Caco-2 (cell line): ENCODE measurements at regions not wholly inside any gene's neighbourhood (a gene's known extent, or its start where the extent isn't known, plus 50 kb on each side); places are given as distances from the start of the nearest gene placed in this dataset.

ENCODE experiments used
- BruUV-seq: library from RNA; stranded (reverse); fragments of 400-500 nt; replicated peaks from 2 replicates; lab custom pipeline; 2021; lab: Mats Ljungman, UMichigan
- CTCF ChIA-PET: fragments of 300-600 bp; sonication (Branson Sonifier 250); formaldehyde crosslinking; loops from one replicate; lab custom pipeline; 2022; ENCODE audit warnings: antibody characterized with exemption; lab: Charles Lee
- POLR2A ChIA-PET: fragments of 300-600 bp; sonication (Branson Sonifier 250); formaldehyde crosslinking; loops from one replicate; lab custom pipeline; 2022; ENCODE audit warnings: antibody characterized with exemption; lab: Charles Lee
- DNase-seq, 2 experiments: peaks; one replicate each; pipeline versions ENCODE4 v3.0.0 to v3.0.0-alpha.2; 2020 to 2022
- H3K27me3 ChIP-seq: replicated peaks from 2 replicates; pipeline ENCODE4 v1.6.0; 2011; ENCODE audit warnings: low read length; ENCODE audit not compliant: control insufficient read depth, insufficient read depth
- H3K36me3 ChIP-seq: 2 replicates; pipeline ENCODE4 v1.5.1; 2011; ENCODE audit warnings: low read length; ENCODE audit not compliant: control insufficient read depth, insufficient read depth
- H3K4me1 ChIP-seq: fragments of 250-450 bp; sonication (Bioruptor Pico); 2 replicates; pipeline ENCODE4 v1.5.1; 2020; ENCODE audit warnings: mild to moderate bottlenecking
- H3K4me3 ChIP-seq: 2 replicates; pipeline ENCODE4 v1.5.1; 2011; ENCODE audit warnings: low read depth, mild to moderate bottlenecking, control low read depth, low read length
- H3K9me3 ChIP-seq: fragments of 250-450 bp; sonication (Bioruptor Pico); 2 replicates; pipeline ENCODE4 v1.5.1; 2020; ENCODE audit warnings: mild to moderate bottlenecking, moderate library complexity
- H3K27ac Mint-ChIP-seq: one replicate; pipeline ENCODE4 v1.8.0; 2022; ENCODE audit warnings: mixed read lengths; ENCODE audit not compliant: unreplicated experiment
- H3K27me3 Mint-ChIP-seq: one replicate; pipeline ENCODE4 v1.8.0; 2022; ENCODE audit warnings: mixed read lengths; ENCODE audit not compliant: insufficient read depth, unreplicated experiment
- H3K36me3 Mint-ChIP-seq: one replicate; pipeline ENCODE4 v1.8.0; 2022; ENCODE audit warnings: mild to moderate bottlenecking, mixed read lengths; ENCODE audit not compliant: insufficient read depth, unreplicated experiment
- H3K4me1 Mint-ChIP-seq: one replicate; pipeline ENCODE4 v1.8.0; 2022; ENCODE audit warnings: low read depth, mixed read lengths; ENCODE audit not compliant: unreplicated experiment
- H3K4me3 Mint-ChIP-seq: one replicate; pipeline ENCODE4 v1.8.0; 2022; ENCODE audit warnings: mild to moderate bottlenecking, moderate library complexity, mixed read lengths; ENCODE audit not compliant: unreplicated experiment
- H3K9me3 Mint-ChIP-seq: one replicate; pipeline ENCODE4 v1.8.0; 2022; ENCODE audit warnings: mixed read lengths; ENCODE audit not compliant: unreplicated experiment
- CTCF ChIP-seq, 2 experiments: fragments of 200-600 bp in 1 of 2; IDR thresholded peaks; 1 replicate in 1 of 2; 2 replicates in 1 of 2; pipeline versions ENCODE4 v1.5.1 to v1.8.0; 2011 to 2022; ENCODE audit warnings: antibody characterized with exemption in 1 of 2, control low read depth in 1 of 2, inconsistent platforms in 1 of 2, low read depth in 1 of 2, low read length in 1 of 2, mild to moderate bottlenecking in 1 of 2, moderate library complexity in 1 of 2; ENCODE audit not compliant: insufficient read depth in 1 of 2, severe bottlenecking in 1 of 2, unreplicated experiment in 1 of 2
- intact Hi-C: fragments of 100-400 bp; cut with micrococcal nuclease; formaldehyde crosslinking; loops from one replicate; pipeline ENCODE4 v1.10.0; 2022; ENCODE audit not compliant: unreplicated experiment

DNA sequence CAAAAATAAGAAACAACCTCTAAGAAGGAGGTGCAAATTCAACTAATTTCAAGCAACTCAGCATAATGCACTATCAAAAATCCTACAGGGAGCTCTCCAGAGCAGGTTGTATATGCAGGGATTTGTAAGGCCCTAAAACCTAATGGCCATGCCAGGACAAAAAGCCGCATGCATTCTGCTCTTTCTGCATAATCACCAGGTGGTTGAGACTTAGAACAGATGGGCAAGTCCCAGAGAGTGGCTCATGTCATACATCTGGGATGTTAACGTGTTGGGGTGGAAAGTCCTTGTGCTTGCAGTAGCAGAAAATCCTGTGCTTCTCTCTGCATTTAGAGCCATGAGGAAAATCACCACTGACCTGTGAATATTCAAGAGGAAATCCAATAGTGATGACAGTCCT, 1002.9 kb downstream of the AGBL1 start:
- no peak for DNase-seq
- Mint-ChIP-seq H3K27ac (no peak overlapping the region), H3K9me3 (no peaks in the 10 kb centered on the region), H3K36me3 (no peaks in the 10 kb centered on the region), H3K4me3 (no peak overlapping the region), H3K4me1 (no peaks in the 10 kb centered on the region), H3K27me3 (peaks cover 5% of the 10 kb centered on the region)
- intact Hi-C loops = no loop called here
- Histone ChIP-seq H3K4me3 (no peak overlapping the region), H3K9me3 (no peaks in the 10 kb centered on the region), H3K36me3 (no peaks in the 10 kb centered on the region), H3K4me1 (no peaks in the 10 kb centered on the region), H3K27me3 (no peaks in the 10 kb centered on the region)
- no TSS peak for BruUV-seq
- CTCF ChIA-PET = no interaction called here
- no peak for TF ChIP-seq CTCF (IDR thresholded peaks at IDR 0.05; ENCODE audit: insufficient read depth in 1 of 2, low read depth in 1 of 2, low read length in 1 of 2, severe bottlenecking in 1 of 2, unreplicated experiment in 1 of 2)
- POLR2A ChIA-PET = no interaction called here

GRCh38 chr15:87080547-87080946, 1000.9 kb downstream of the AGBL1 start:
- Histone ChIP-seq H3K27me3 (no peaks in the 10 kb centered on the region), H3K4me3 (no peak overlapping the region), H3K9me3 (no peaks in the 10 kb centered on the region), H3K36me3 (no peaks in the 10 kb centered on the region), H3K4me1 (no peaks in the 10 kb centered on the region)
- no TSS peak for BruUV-seq
- ChIA-PET CTCF (no interaction called here), POLR2A (no interaction called here)
- Mint-ChIP-seq H3K27me3 (peaks cover 5% of the 10 kb centered on the region), H3K4me1 (no peaks in the 10 kb centered on the region), H3K27ac (no peak overlapping the region), H3K9me3 (no peaks in the 10 kb centered on the region), H3K4me3 (no peak overlapping the region), H3K36me3 (no peaks in the 10 kb centered on the region)
- no peak for TF ChIP-seq CTCF (IDR thresholded peaks at IDR 0.05; ENCODE audit: insufficient read depth in 1 of 2, low read depth in 1 of 2, low read length in 1 of 2, severe bottlenecking in 1 of 2, unreplicated experiment in 1 of 2)
- intact Hi-C loops = no loop called here
- no peak for DNase-seq
